ENCODE measurements at regions not wholly inside any gene's neighbourhood (a gene's known extent, or its start where the extent isn't known, plus 50 kb on each side); places are given as distances from the start of the nearest gene placed in this dataset.

DNA sequence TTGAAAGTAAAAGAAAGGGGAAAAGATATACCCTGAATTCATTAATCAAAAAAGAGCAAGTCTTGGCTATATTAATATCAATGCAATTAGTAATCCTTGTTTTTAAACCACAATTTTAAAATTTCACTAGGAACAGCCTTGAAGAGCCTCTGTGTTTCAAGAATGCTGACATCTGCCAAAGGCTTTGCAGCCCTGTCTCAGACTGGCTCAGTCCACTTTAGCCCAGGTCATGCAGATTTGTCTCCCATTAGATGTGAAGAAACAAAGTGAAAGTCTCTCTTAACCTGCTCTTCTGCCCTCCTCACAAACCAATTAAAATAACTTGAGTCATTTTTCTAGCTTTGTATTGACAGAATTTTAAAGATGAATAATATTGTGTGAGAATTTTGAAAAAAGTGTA lies 102.7 kb upstream of the CARMIL1 start:
- Histone ChIP-seq H3K4me2 (ENCODE audit: insufficient read depth, low read length, poor library complexity, severe bottlenecking) (no peak overlapping the region), H3K23ac (ENCODE audit: low read depth, low read length, poor library complexity) (no peak overlapping the region), H4K8ac (ENCODE audit: low read depth, low read length) (no peak overlapping the region), H2BK15ac (ENCODE audit: low read length) (no peak overlapping the region), H3K9me3 (replicated peaks in 1 of 2; ENCODE audit: control insufficient read depth in 2 of 2, insufficient read depth in 1 of 2, low read depth in 1 of 2, low read length in 2 of 2) (no peaks in the 10 kb centered on the region), H3K14ac (ENCODE audit: low read length) (no peak overlapping the region), H2AFZ (ENCODE audit: low read length) (no peak overlapping the region), H3K27me3 (ENCODE audit: control insufficient read depth in 3 of 3, insufficient read depth in 3 of 3, low read depth in 1 of 3, low read length in 3 of 3) (no peaks in the 10 kb centered on the region), H2BK120ac (ENCODE audit: low read depth, low read length) (no peak overlapping the region), H2AK5ac (ENCODE audit: low read depth, low read length) (no peak overlapping the region), H2BK5ac (ENCODE audit: low read length) (no peak overlapping the region), H3K36me3 (replicated peaks in 1 of 2; ENCODE audit: control insufficient read depth in 2 of 2, insufficient read depth in 2 of 2, low read length in 2 of 2) (no peaks in the 10 kb centered on the region), H3K27ac (replicated peaks; ENCODE audit: low read length) (no peak overlapping the region), H4K91ac (ENCODE audit: low read depth, low read length, poor library complexity) (no peak overlapping the region), H3K4me1 (ENCODE audit: control insufficient read depth in 2 of 2, insufficient read depth in 1 of 2, low read depth in 1 of 2, low read length in 2 of 2) (no peaks in the 10 kb centered on the region), H3K79me1 (ENCODE audit: low read depth, low read length) (no peaks in the 10 kb centered on the region), H3K4me3 (ENCODE audit: low read length in 2 of 2) (no peak overlapping the region), H3K18ac (ENCODE audit: low read length) (no peak overlapping the region), H3K9ac (ENCODE audit: low read depth, low read length, poor library complexity) (no peak overlapping the region), H3K4ac (ENCODE audit: low read length) (no peak overlapping the region), H2BK12ac (ENCODE audit: low read length) (no peak overlapping the region)
- DNase-seq (ENCODE audit: low spot score), result no peak

DNA sequence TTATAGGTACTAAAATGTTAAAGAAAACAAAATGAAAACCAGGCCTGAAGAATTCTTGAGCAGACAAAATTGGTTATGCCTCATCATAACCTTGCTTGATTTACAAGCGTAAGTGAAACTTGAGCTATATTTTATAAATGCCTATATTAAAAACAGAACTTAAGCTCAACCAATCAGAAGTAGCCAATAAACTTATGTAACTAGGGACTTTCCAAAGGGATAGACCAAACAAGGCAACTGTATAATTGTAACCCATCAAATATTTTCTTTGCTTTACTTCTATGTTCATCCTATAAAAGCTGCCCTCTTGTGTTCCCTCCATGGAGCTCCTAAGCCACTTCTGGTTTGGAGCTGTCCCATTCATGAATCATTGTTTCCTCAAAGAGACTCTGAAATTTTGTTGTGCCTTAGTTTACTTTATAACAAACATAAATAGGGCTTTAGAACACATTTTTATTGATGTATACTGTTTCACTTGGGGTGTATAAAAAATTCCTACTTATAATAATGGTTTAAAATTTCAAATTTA lies 101.6 kb upstream of the CARMIL1 start:
- Histone ChIP-seq H3K27ac (replicated peaks; ENCODE audit: low read length) (no peak overlapping the region), H2AK5ac (ENCODE audit: low read depth, low read length) (no peak overlapping the region), H3K9ac (ENCODE audit: low read depth, low read length, poor library complexity) (no peak overlapping the region), H3K18ac (ENCODE audit: low read length) (no peak overlapping the region), H3K4me1 (ENCODE audit: control insufficient read depth in 2 of 2, insufficient read depth in 1 of 2, low read depth in 1 of 2, low read length in 2 of 2) (no peaks in the 10 kb centered on the region), H3K36me3 (replicated peaks in 1 of 2; ENCODE audit: control insufficient read depth in 2 of 2, insufficient read depth in 2 of 2, low read length in 2 of 2) (no peaks in the 10 kb centered on the region), H3K4me2 (ENCODE audit: insufficient read depth, low read length, poor library complexity, severe bottlenecking) (no peak overlapping the region), H3K4ac (ENCODE audit: low read length) (no peak overlapping the region), H3K4me3 (ENCODE audit: low read length in 2 of 2) (no peak overlapping the region), H4K91ac (ENCODE audit: low read depth, low read length, poor library complexity) (no peak overlapping the region), H4K8ac (ENCODE audit: low read depth, low read length) (no peak overlapping the region), H3K27me3 (ENCODE audit: control insufficient read depth in 3 of 3, insufficient read depth in 3 of 3, low read depth in 1 of 3, low read length in 3 of 3) (no peaks in the 10 kb centered on the region), H3K79me1 (ENCODE audit: low read depth, low read length) (no peaks in the 10 kb centered on the region), H2BK5ac (ENCODE audit: low read length) (no peak overlapping the region), H3K23ac (ENCODE audit: low read depth, low read length, poor library complexity) (no peak overlapping the region), H2BK120ac (ENCODE audit: low read depth, low read length) (no peak overlapping the region), H2BK15ac (ENCODE audit: low read length) (no peak overlapping the region), H3K14ac (ENCODE audit: low read length) (no peak overlapping the region), H2AFZ (ENCODE audit: low read length) (no peak overlapping the region), H2BK12ac (ENCODE audit: low read length) (no peak overlapping the region), H3K9me3 (replicated peaks in 1 of 2; ENCODE audit: control insufficient read depth in 2 of 2, insufficient read depth in 1 of 2, low read depth in 1 of 2, low read length in 2 of 2) (no peaks in the 10 kb centered on the region)
- no CpG with 5 or more reads among the region's 1 CpG for WGBS, 2 donors (ENCODE audit: extremely low coverage in 2 of 2, insufficient read length in 2 of 2, insufficient replicate concordance in 1 of 2)
- DNase-seq (ENCODE audit: low spot score), result no peak

DNA sequence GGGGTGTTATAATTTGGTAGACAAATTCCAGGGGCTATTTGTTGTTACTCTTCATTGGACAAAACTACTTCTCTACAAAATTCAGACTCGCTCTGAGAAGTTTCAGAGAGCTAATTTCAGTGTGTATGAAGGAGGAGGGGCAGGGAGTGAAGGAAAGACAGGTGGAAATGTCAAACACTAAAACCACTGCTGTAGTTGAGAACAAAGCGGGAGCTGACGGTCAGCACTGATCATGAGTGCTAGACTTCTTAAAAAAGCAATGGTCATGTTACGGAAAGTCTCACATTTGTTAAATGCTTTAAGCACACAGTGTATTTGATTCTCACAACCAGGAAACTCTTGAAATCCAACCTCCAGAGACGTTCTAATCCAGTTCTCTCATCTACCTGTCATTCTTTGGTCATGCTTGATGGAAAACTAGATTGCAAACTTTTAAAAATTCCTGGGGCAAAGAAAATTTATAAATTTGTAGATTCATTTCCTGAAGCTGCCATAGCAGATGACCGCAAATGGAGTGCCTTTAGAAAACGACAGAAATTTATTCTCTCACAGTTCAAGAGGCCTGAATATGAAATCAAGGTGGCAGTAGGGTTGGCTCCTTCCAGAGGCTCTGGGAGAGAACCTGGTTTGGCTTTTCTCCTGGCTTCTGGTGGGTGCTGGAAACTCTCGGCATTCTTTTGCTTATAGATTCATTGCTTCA lies 100.7 kb upstream of the CARMIL1 start:
- WGBS, 2 donors (ENCODE audit: extremely low coverage in 2 of 2, insufficient read length in 2 of 2, insufficient replicate concordance in 1 of 2), result no CpG with 5 or more reads among the region's 8 CpGs
- DNase-seq (ENCODE audit: low spot score), result no peak
- H2BK120ac ChIP-seq (ENCODE audit: low read depth, low read length), result no peak overlapping the region
- no peaks in the 10 kb centered on the region for H3K9me3 ChIP-seq (replicated peaks in 1 of 2; ENCODE audit: control insufficient read depth in 2 of 2, insufficient read depth in 1 of 2, low read depth in 1 of 2, low read length in 2 of 2)
- H3K4me2 ChIP-seq (ENCODE audit: insufficient read depth, low read length, poor library complexity, severe bottlenecking), result no peak overlapping the region
- H3K27me3 ChIP-seq (ENCODE audit: control insufficient read depth in 3 of 3, insufficient read depth in 3 of 3, low read depth in 1 of 3, low read length in 3 of 3), result no peaks in the 10 kb centered on the region
- H4K8ac ChIP-seq (ENCODE audit: low read depth, low read length), result no peak overlapping the region
- H2BK15ac ChIP-seq (ENCODE audit: low read length), result no peak overlapping the region
- H3K36me3 ChIP-seq (replicated peaks in 1 of 2; ENCODE audit: control insufficient read depth in 2 of 2, insufficient read depth in 2 of 2, low read length in 2 of 2), result no peaks in the 10 kb centered on the region
- no peak overlapping the region for H3K9ac ChIP-seq (ENCODE audit: low read depth, low read length, poor library complexity)
- no peaks in the 10 kb centered on the region for H3K79me1 ChIP-seq (ENCODE audit: low read depth, low read length)
- no peak overlapping the region for H2AFZ ChIP-seq (ENCODE audit: low read length)
- H3K4ac ChIP-seq (ENCODE audit: low read length), result no peak overlapping the region
- H3K27ac ChIP-seq (replicated peaks; ENCODE audit: low read length), result no peak overlapping the region
- no peak overlapping the region for H3K18ac ChIP-seq (ENCODE audit: low read length)
- no peak overlapping the region for H3K14ac ChIP-seq (ENCODE audit: low read length)
- no peak overlapping the region for H3K4me3 ChIP-seq (ENCODE audit: low read length in 2 of 2)
- H2AK5ac ChIP-seq (ENCODE audit: low read depth, low read length), result no peak overlapping the region
- no peak overlapping the region for H2BK12ac ChIP-seq (ENCODE audit: low read length)
- H4K91ac ChIP-seq (ENCODE audit: low read depth, low read length, poor library complexity), result no peak overlapping the region
- H2BK5ac ChIP-seq (ENCODE audit: low read length), result no peak overlapping the region
- H3K4me1 ChIP-seq (ENCODE audit: control insufficient read depth in 2 of 2, insufficient read depth in 1 of 2, low read depth in 1 of 2, low read length in 2 of 2), result no peaks in the 10 kb centered on the region
- H3K23ac ChIP-seq (ENCODE audit: low read depth, low read length, poor library complexity), result no peak overlapping the region

DNA sequence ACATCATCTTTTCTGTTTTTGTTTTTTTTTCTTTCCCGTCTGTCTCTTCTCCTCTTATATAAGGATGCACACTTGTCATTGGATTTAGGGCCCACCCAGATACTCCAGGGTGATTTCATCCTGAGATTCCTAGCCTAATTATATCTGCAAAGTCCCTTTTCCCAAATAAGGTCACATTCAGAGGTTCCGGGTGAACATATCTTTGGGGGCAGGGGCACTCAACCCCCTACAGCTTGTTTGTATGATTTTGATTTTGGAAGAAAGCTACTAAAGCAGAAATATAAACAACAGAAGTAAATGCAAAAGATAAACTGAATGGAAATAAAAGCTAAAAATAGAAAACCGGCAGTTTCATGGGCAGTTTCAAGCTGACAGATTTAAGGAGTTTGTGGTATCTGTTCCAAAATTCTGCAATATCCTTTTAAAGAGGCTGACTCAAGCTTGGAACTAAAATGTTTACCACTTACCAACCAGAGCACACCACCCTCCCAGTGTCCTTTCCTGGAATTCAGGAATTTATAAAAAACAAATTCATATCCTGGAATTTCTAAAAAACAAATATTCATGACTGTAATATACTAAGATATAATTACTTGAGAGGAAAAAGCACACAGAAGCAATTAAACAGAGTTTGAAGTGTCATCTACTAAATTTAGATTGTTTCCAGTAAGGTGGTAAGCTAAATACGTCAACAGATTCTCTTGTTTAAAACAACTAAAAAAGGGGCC lies 100.0 kb upstream of the CARMIL1 start:
- no peak overlapping the region for H2AFZ ChIP-seq (ENCODE audit: low read length)
- H4K91ac ChIP-seq (ENCODE audit: low read depth, low read length, poor library complexity), result no peak overlapping the region
- no peak for DNase-seq (ENCODE audit: low spot score)
- H3K36me3 ChIP-seq (replicated peaks in 1 of 2; ENCODE audit: control insufficient read depth in 2 of 2, insufficient read depth in 2 of 2, low read length in 2 of 2), result no peaks in the 10 kb centered on the region
- H3K4me1 ChIP-seq (ENCODE audit: control insufficient read depth in 2 of 2, insufficient read depth in 1 of 2, low read depth in 1 of 2, low read length in 2 of 2), result no peaks in the 10 kb centered on the region
- no peak overlapping the region for H3K4me2 ChIP-seq (ENCODE audit: insufficient read depth, low read length, poor library complexity, severe bottlenecking)
- no peak overlapping the region for H3K18ac ChIP-seq (ENCODE audit: low read length)
- no peaks in the 10 kb centered on the region for H3K27me3 ChIP-seq (ENCODE audit: control insufficient read depth in 3 of 3, insufficient read depth in 3 of 3, low read depth in 1 of 3, low read length in 3 of 3)
- no peak overlapping the region for H3K14ac ChIP-seq (ENCODE audit: low read length)
- no peak overlapping the region for H2AK5ac ChIP-seq (ENCODE audit: low read depth, low read length)
- no peak overlapping the region for H3K4ac ChIP-seq (ENCODE audit: low read length)
- H3K79me1 ChIP-seq (ENCODE audit: low read depth, low read length), result no peaks in the 10 kb centered on the region
- no peak overlapping the region for H4K8ac ChIP-seq (ENCODE audit: low read depth, low read length)
- no peak overlapping the region for H3K4me3 ChIP-seq (ENCODE audit: low read length in 2 of 2)
- no peak overlapping the region for H2BK15ac ChIP-seq (ENCODE audit: low read length)
- H2BK5ac ChIP-seq (ENCODE audit: low read length), result no peak overlapping the region
- no peak overlapping the region for H2BK120ac ChIP-seq (ENCODE audit: low read depth, low read length)
- no peak overlapping the region for H3K23ac ChIP-seq (ENCODE audit: low read depth, low read length, poor library complexity)
- no peaks in the 10 kb centered on the region for H3K9me3 ChIP-seq (replicated peaks in 1 of 2; ENCODE audit: control insufficient read depth in 2 of 2, insufficient read depth in 1 of 2, low read depth in 1 of 2, low read length in 2 of 2)
- H3K9ac ChIP-seq (ENCODE audit: low read depth, low read length, poor library complexity), result no peak overlapping the region
- no peak overlapping the region for H2BK12ac ChIP-seq (ENCODE audit: low read length)
- WGBS, 2 donors (ENCODE audit: extremely low coverage in 2 of 2, insufficient read length in 2 of 2, insufficient replicate concordance in 1 of 2), result no CpG with 5 or more reads among the region's 4 CpGs
- H3K27ac ChIP-seq (replicated peaks; ENCODE audit: low read length), result no peak overlapping the region
